ENCODE measurements at regions not wholly inside any gene's neighbourhood (a gene's known extent, or its start where the extent isn't known, plus 50 kb on each side); places are given as distances from the start of the nearest gene placed in this dataset.
A peak's percentile ranks its signal among the peaks of the same experiment; 100 is the strongest.

- DNase-seq = peak; percentile 25 to 55
Observed at GRCh38 chr15:97909291-97909891, 51.1 kb upstream of the ARRDC4 start.

All from activated CD4-positive, alpha-beta T cell treated with anti-CD3 and anti-CD28 coated beads for 4 hours (primary cell).